SK-N-SH (cell line): ENCODE measurements at regions not wholly inside any gene's neighbourhood (a gene's known extent, or its start where the extent isn't known, plus 50 kb on each side); places are given as distances from the start of the nearest gene placed in this dataset.

Experiments used
- CTCF ChIA-PET: fragments of 300-600, 350-600 bp; formaldehyde crosslinking; extraction: SDS; loops from one replicate; lab custom pipeline; 2021; lab: Yijun Ruan, JAX
- POLR2A ChIA-PET: fragments of 350-600 bp; sonication (Branson Sonifier 250); formaldehyde crosslinking; extraction: SDS; loops from one replicate; lab custom pipeline; 2020; ENCODE audit warnings: antibody characterized with exemption, inconsistent platforms; lab: Yijun Ruan, JAX
- DNase-seq: peaks from one replicate; pipeline ENCODE4 v3.0.0; 2012
- H2AFZ ChIP-seq: fragments of 200-600 bp; sonication (generic); 2 replicates; pipeline ENCODE4 v1.8.1; 2016; ENCODE audit warnings: antibody characterized with exemption, mild to moderate bottlenecking, low read depth
- H3F3A ChIP-seq: fragments of 200-600 bp; sonication (generic); replicated peaks from 2 replicates; pipeline ENCODE3; 2016; ENCODE audit warnings: antibody characterized with exemption, mild to moderate bottlenecking; ENCODE audit not compliant: insufficient read depth
- H3K27ac ChIP-seq, 2 experiments: fragments of 200-500 bp in 1 of 2; fragments of 200-600 bp in 1 of 2; sonication (Bioruptor generic) in 1 of 2; sonication (generic), shearing (Covaris generic) in 1 of 2; 2 replicates each; pipeline versions ENCODE4 v1.5.1 to v1.6.1; 2014 to 2016; ENCODE audit warnings: low read depth in 2 of 2, inconsistent platforms in 1 of 2, low read length in 1 of 2, mild to moderate bottlenecking in 1 of 2, mixed read lengths in 1 of 2
- H3K27me3 ChIP-seq: fragments of 200-600 bp; sonication (generic), shearing (Covaris generic); 2 replicates; pipeline ENCODE4 v1.6.1; 2016; ENCODE audit warnings: mixed run types; ENCODE audit not compliant: insufficient read depth
- H3K36me3 ChIP-seq, 2 experiments: fragments of 200-500 bp in 1 of 2; fragments of 200-600 bp in 1 of 2; sonication (Bioruptor generic) in 1 of 2; sonication (generic) in 1 of 2; replicated peaks in 1 of 2; 2 replicates each; pipeline versions ENCODE3 to v1.5.1; 2014 to 2016; ENCODE audit warnings: low read length in 1 of 2, mild to moderate bottlenecking in 1 of 2; ENCODE audit not compliant: insufficient read depth in 2 of 2, control insufficient read depth in 1 of 2
- H3K4me1 ChIP-seq, 2 experiments: fragments of 200-500 bp in 1 of 2; fragments of 200-600 bp in 1 of 2; sonication (Bioruptor generic) in 1 of 2; sonication (generic), shearing (Covaris generic) in 1 of 2; 2 replicates each; pipeline versions ENCODE4 v1.5.1 to v1.6.1; 2014 to 2016; ENCODE audit warnings: low read depth in 1 of 2, low read length in 1 of 2, mixed run types in 1 of 2; ENCODE audit not compliant: insufficient read depth in 2 of 2, control insufficient read depth in 1 of 2
- H3K4me2 ChIP-seq: fragments of 200-600 bp; sonication (generic), shearing (Covaris generic); 2 replicates; pipeline ENCODE4 v1.6.1; 2017; ENCODE audit warnings: mixed run types
- H3K4me3 ChIP-seq, 2 experiments: fragments of 200-500 bp in 1 of 2; fragments of 200-600 bp in 1 of 2; sonication (Bioruptor generic) in 1 of 2; sonication (generic), shearing (Covaris generic) in 1 of 2; 2 replicates each; pipeline versions ENCODE4 v1.5.1 to v1.8.1; 2014 to 2016; ENCODE audit warnings: low read depth in 2 of 2, inconsistent platforms in 1 of 2, low read length in 1 of 2, mild to moderate bottlenecking in 1 of 2, mixed read lengths in 1 of 2, moderate library complexity in 1 of 2
- H3K79me2 ChIP-seq: fragments of 200-600 bp; sonication (generic); 2 replicates; pipeline ENCODE4 v1.8.1; 2017; ENCODE audit warnings: mild to moderate bottlenecking; ENCODE audit not compliant: insufficient read depth
- H3K9ac ChIP-seq: fragments of 200-600 bp; sonication (generic); 2 replicates; pipeline ENCODE4 v1.6.1; 2017; ENCODE audit warnings: mixed run types
- H3K9me2 ChIP-seq: fragments of 200-600 bp; sonication (generic); 2 replicates; pipeline ENCODE4 v1.6.1; 2017; ENCODE audit warnings: mixed run types
- H3K9me3 ChIP-seq: fragments of 200-600 bp; sonication (generic); 2 replicates; pipeline ENCODE4 v1.6.1; 2017; ENCODE audit warnings: mixed run types, mild to moderate bottlenecking, moderate library complexity
- H4K20me1 ChIP-seq: fragments of 200-600 bp; sonication (generic); 2 replicates; pipeline ENCODE4 v1.6.1; 2017; ENCODE audit warnings: mild to moderate bottlenecking, mixed run types; ENCODE audit not compliant: insufficient read depth
- CTCF ChIP-seq: fragments of 200-600 bp; sonication (generic); IDR thresholded peaks from 2 replicates; pipeline ENCODE4 v1.6.1; 2017; ENCODE audit warnings: antibody characterized with exemption, mild to moderate bottlenecking, moderate library complexity
- EP300 ChIP-seq, 2 experiments: IDR thresholded peaks; 2 replicates each; pipeline versions ENCODE4 v1.4.0 to v1.6.1; 2012; ENCODE audit warnings: borderline replicate concordance in 1 of 2, low read depth in 1 of 2, low read length in 1 of 2
- FOXJ3 ChIP-seq: sonication (generic); formaldehyde crosslinking; IDR thresholded peaks from 2 replicates; pipeline ENCODE4 v1.5.1; 2020; ENCODE audit warnings: mild to moderate bottlenecking, missing genetic modification reagents
- GATA2 ChIP-seq: sonication (generic); formaldehyde crosslinking; IDR thresholded peaks from 2 replicates; pipeline ENCODE4 v1.5.0; 2020; ENCODE audit warnings: mild to moderate bottlenecking, missing genetic modification reagents
- MEF2A ChIP-seq: IDR thresholded peaks from 2 replicates; pipeline ENCODE4 v1.4.0; 2012; ENCODE audit warnings: low read depth, borderline replicate concordance
- NRF1 ChIP-seq: IDR thresholded peaks from 2 replicates; pipeline ENCODE4 v1.6.1; 2012; ENCODE audit warnings: low read depth, mild to moderate bottlenecking, low read length
- PBX3 ChIP-seq: IDR thresholded peaks from 2 replicates; pipeline ENCODE4; 2012
- RAD21 ChIP-seq: IDR thresholded peaks from 2 replicates; pipeline ENCODE4 v1.6.1; 2012; ENCODE audit warnings: mild to moderate bottlenecking, low read length
- RFX5 ChIP-seq: IDR thresholded peaks from 2 replicates; pipeline ENCODE4 v1.6.1; 2012; ENCODE audit warnings: mild to moderate bottlenecking, improper control_type of control experiment, low read length
- SIN3A ChIP-seq: IDR thresholded peaks from 2 replicates; pipeline ENCODE4 v1.6.1; 2012; ENCODE audit warnings: low read depth, mild to moderate bottlenecking, low read length, moderate library complexity, borderline replicate concordance
- TCF12 ChIP-seq: IDR thresholded peaks from 2 replicates; pipeline ENCODE4 v1.4.0; 2012
- TEAD4 ChIP-seq: IDR thresholded peaks from 2 replicates; pipeline ENCODE4 v1.4.0; 2012; ENCODE audit warnings: mild to moderate bottlenecking, borderline replicate concordance; ENCODE audit not compliant: insufficient read depth
- ZBTB33 ChIP-seq: IDR thresholded peaks from 2 replicates; pipeline ENCODE4 v1.4.0; 2012; ENCODE audit warnings: low read depth, borderline replicate concordance
- WGBS: methylation state at CpG from one replicate; pipeline ENCODE4 v1.1.6; 2017; ENCODE audit warnings: low lambda C conversion rate; 5-methylcytosine and 5-hydroxymethylcytosine counted together
- TF ChIP-seq, protein P1 (sequence below): fragments of 150-350 bp; IDR thresholded peaks from 2 replicates; pipeline ENCODE4 v1.6.1; 2016; ENCODE audit warnings: mild to moderate bottlenecking, low read depth, low read length

GRCh38 chr22:48320683-48321451, 1506.8 kb downstream of the BRD1 start:
- H3K4me2 ChIP-seq = no peak overlapping the region
- H3K79me2 ChIP-seq = no peaks in the 10 kb centered on the region
- no peaks in the 10 kb centered on the region for H3F3A ChIP-seq
- H3K9ac ChIP-seq = no peak overlapping the region
- no peaks in the 10 kb centered on the region for H4K20me1 ChIP-seq
- no peaks in the 10 kb centered on the region for H3K9me2 ChIP-seq
- H2AFZ ChIP-seq = no peak overlapping the region
- TF ChIP-seq RAD21 = no peak
- no peak for TF ChIP-seq NRF1
- TF ChIP-seq CTCF = no peak
- TF ChIP-seq, protein P1, sequence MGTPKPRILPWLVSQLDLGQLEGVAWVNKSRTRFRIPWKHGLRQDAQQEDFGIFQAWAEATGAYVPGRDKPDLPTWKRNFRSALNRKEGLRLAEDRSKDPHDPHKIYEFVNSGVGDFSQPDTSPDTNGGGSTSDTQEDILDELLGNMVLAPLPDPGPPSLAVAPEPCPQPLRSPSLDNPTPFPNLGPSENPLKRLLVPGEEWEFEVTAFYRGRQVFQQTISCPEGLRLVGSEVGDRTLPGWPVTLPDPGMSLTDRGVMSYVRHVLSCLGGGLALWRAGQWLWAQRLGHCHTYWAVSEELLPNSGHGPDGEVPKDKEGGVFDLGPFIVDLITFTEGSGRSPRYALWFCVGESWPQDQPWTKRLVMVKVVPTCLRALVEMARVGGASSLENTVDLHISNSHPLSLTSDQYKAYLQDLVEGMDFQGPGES = no peak
- TF ChIP-seq TCF12 = no peak
- TF ChIP-seq MEF2A = no peak
- no peak for TF ChIP-seq PBX3
- no peak for TF ChIP-seq TEAD4
- TF ChIP-seq EP300 (IDR thresholded peaks at IDR 0.05; ENCODE audit: borderline replicate concordance in 1 of 2, low read depth in 1 of 2, low read length in 1 of 2) = no peak
- no peak for TF ChIP-seq SIN3A
- no peak for TF ChIP-seq ZBTB33
- TF ChIP-seq GATA2 (CRISPR knock-in tag) = no peak
- TF ChIP-seq RFX5 = no peak
- TF ChIP-seq FOXJ3 (CRISPR knock-in tag) = no peak
- TF ChIP-seq, all 33 proteins: peak for 0
- ChIA-PET CTCF (no interaction called here), POLR2A (no interaction called here)
- H3K9me3 ChIP-seq = no peaks in the 10 kb centered on the region
- no peaks in the 10 kb centered on the region for H3K36me3 ChIP-seq
- H3K27ac ChIP-seq = no peak overlapping the region
- no peak overlapping the region for H3K4me3 ChIP-seq
- 17% methylated on average over 10 of the region's 18 CpGs for WGBS
- no peak for DNase-seq
- no peaks in the 10 kb centered on the region for H3K4me1 ChIP-seq
- H3K27me3 ChIP-seq = peaks cover 8% of the 10 kb centered on the region; the same call in 1 of the 2 replicates
